ENCODE measurements at regions not wholly inside any gene's neighbourhood (a gene's known extent, or its start where the extent isn't known, plus 50 kb on each side); places are given as distances from the start of the nearest gene placed in this dataset.

DNA sequence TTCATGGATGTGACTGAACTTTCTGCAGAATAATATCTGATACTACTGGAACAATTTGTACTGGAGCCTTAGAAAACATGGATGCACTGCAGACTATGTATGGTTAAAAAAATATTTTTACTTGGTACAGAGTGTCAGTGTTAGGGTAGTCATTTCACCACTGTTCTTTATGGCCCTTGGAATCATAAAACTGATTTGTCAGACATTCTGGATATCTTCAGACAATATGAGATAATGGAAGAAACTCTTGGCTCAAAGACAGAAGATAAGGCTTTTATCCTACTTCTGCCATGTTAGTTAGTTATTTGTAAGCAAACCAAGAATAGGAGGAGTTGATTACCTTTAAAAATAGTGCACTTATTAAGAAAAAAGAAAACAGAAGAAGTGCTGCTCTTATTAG lies 209.4 kb downstream of the LRIG3 start:
- Histone ChIP-seq H3K27ac (ENCODE audit: low read length) (no peak overlapping the region), H3K4me1 (ENCODE audit: control insufficient read depth, insufficient read depth, low read length) (no peaks in the 10 kb centered on the region), H3K27me3 (ENCODE audit: control insufficient read depth, insufficient read depth, low read length) (no peaks in the 10 kb centered on the region), H3K9me3 (ENCODE audit: control insufficient read depth, insufficient read depth, low read depth, low read length) (no peaks in the 10 kb centered on the region), H3K36me3 (ENCODE audit: control insufficient read depth, insufficient read depth, low read length) (no peaks in the 10 kb centered on the region), H3K4me3 (ENCODE audit: low read depth in 2 of 2, low read length in 2 of 2) (no peak overlapping the region)
- ATAC-seq (no peak), DNase-seq (ENCODE audit: low read depth, low spot score) (no peak)
- ChIA-PET CTCF (no interaction called here), POLR2A (no interaction called here)
- intact Hi-C loops (cut with micrococcal nuclease; ENCODE audit: unreplicated experiment) = no loop called here
- TF ChIP-seq, protein P1, sequence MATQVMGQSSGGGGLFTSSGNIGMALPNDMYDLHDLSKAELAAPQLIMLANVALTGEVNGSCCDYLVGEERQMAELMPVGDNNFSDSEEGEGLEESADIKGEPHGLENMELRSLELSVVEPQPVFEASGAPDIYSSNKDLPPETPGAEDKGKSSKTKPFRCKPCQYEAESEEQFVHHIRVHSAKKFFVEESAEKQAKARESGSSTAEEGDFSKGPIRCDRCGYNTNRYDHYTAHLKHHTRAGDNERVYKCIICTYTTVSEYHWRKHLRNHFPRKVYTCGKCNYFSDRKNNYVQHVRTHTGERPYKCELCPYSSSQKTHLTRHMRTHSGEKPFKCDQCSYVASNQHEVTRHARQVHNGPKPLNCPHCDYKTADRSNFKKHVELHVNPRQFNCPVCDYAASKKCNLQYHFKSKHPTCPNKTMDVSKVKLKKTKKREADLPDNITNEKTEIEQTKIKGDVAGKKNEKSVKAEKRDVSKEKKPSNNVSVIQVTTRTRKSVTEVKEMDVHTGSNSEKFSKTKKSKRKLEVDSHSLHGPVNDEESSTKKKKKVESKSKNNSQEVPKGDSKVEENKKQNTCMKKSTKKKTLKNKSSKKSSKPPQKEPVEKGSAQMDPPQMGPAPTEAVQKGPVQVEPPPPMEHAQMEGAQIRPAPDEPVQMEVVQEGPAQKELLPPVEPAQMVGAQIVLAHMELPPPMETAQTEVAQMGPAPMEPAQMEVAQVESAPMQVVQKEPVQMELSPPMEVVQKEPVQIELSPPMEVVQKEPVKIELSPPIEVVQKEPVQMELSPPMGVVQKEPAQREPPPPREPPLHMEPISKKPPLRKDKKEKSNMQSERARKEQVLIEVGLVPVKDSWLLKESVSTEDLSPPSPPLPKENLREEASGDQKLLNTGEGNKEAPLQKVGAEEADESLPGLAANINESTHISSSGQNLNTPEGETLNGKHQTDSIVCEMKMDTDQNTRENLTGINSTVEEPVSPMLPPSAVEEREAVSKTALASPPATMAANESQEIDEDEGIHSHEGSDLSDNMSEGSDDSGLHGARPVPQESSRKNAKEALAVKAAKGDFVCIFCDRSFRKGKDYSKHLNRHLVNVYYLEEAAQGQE (IDR thresholded peaks at IDR 0.05; ENCODE audit: insufficient read depth in 1 of 2, low read depth in 2 of 2, low read length in 1 of 2) = no peak
- no peak for TF ChIP-seq TCF7L2 (IDR thresholded peaks at IDR 0.05; ENCODE audit: low read depth, low read length)
- no peak for TF ChIP-seq POLR2AphosphoS5 (IDR thresholded peaks at IDR 0.05; ENCODE audit: low read depth, low read length)
- TF ChIP-seq, protein P2, sequence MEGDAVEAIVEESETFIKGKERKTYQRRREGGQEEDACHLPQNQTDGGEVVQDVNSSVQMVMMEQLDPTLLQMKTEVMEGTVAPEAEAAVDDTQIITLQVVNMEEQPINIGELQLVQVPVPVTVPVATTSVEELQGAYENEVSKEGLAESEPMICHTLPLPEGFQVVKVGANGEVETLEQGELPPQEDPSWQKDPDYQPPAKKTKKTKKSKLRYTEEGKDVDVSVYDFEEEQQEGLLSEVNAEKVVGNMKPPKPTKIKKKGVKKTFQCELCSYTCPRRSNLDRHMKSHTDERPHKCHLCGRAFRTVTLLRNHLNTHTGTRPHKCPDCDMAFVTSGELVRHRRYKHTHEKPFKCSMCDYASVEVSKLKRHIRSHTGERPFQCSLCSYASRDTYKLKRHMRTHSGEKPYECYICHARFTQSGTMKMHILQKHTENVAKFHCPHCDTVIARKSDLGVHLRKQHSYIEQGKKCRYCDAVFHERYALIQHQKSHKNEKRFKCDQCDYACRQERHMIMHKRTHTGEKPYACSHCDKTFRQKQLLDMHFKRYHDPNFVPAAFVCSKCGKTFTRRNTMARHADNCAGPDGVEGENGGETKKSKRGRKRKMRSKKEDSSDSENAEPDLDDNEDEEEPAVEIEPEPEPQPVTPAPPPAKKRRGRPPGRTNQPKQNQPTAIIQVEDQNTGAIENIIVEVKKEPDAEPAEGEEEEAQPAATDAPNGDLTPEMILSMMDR (IDR thresholded peaks at IDR 0.05) = no peak
- TF ChIP-seq SIN3A (IDR thresholded peaks at IDR 0.05; ENCODE audit: borderline replicate concordance, insufficient read depth, low read depth, low read length) = no peak
- in situ Hi-C loops (cut with HindIII; ENCODE audit: low pct_unique_long_range_greater_than_20kb, low sequenced_read_pairs) = no loop called here
- no TSS peak for BruUV-seq (replicated peaks)

DNA sequence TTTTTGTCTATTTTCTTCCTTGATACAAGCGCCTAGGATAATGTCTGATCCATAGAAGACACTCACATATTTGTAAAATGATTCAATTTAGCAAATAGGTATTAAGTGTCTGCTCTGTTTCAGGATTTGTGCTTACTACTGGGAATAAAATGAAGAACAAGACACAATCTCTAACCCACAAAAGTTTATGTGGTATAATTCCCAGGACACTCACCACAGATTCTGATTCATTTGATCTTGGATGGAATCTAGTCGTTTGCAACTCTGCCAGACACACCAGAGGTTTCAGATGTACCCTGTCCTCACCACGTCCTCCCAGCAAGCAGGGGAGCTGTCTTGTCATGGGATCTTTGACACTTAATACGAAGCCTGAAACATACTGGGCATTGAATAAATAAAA lies 208.3 kb downstream of the LRIG3 start:
- TF ChIP-seq TCF7L2 (IDR thresholded peaks at IDR 0.05; ENCODE audit: low read depth, low read length) (no peak), SIN3A (IDR thresholded peaks at IDR 0.05; ENCODE audit: borderline replicate concordance, insufficient read depth, low read depth, low read length) (no peak)
- TF ChIP-seq, protein P2 (IDR thresholded peaks at IDR 0.05) = no peak
- TF ChIP-seq, protein P1 (IDR thresholded peaks at IDR 0.05; ENCODE audit: insufficient read depth in 1 of 2, low read depth in 2 of 2, low read length in 1 of 2) = no peak
- intact Hi-C loops (cut with micrococcal nuclease; ENCODE audit: unreplicated experiment) = no loop called here
- in situ Hi-C loops (cut with HindIII; ENCODE audit: low pct_unique_long_range_greater_than_20kb, low sequenced_read_pairs) = no loop called here
- POLR2A ChIA-PET = no interaction called here
- Histone ChIP-seq H3K27me3 (ENCODE audit: control insufficient read depth, insufficient read depth, low read length) (no peaks in the 10 kb centered on the region), H3K27ac (ENCODE audit: low read length) (no peak overlapping the region), H3K4me1 (ENCODE audit: control insufficient read depth, insufficient read depth, low read length) (no peaks in the 10 kb centered on the region), H3K36me3 (ENCODE audit: control insufficient read depth, insufficient read depth, low read length) (no peaks in the 10 kb centered on the region), H3K4me3 (ENCODE audit: low read depth in 2 of 2, low read length in 2 of 2) (no peak overlapping the region), H3K9me3 (ENCODE audit: control insufficient read depth, insufficient read depth, low read depth, low read length) (no peaks in the 10 kb centered on the region)
- ATAC-seq = no peak
- no TSS peak for BruUV-seq (replicated peaks)
- CTCF ChIA-PET = no interaction called here
- no peak for DNase-seq (ENCODE audit: low read depth, low spot score)

Measured in Panc1 (cell line).